HG03064 (cell line): ENCODE measurements at regions not wholly inside any gene's neighbourhood (a gene's known extent, or its start where the extent isn't known, plus 50 kb on each side); places are given as distances from the start of the nearest gene placed in this dataset.

Experiments
- ATAC-seq: cut with Tn5 transposase; IDR thresholded peaks from one replicate; pipeline ENCODE4 v1.9.1; 2021; ENCODE audit warnings: low read depth; ENCODE audit not compliant: unreplicated experiment

DNA sequence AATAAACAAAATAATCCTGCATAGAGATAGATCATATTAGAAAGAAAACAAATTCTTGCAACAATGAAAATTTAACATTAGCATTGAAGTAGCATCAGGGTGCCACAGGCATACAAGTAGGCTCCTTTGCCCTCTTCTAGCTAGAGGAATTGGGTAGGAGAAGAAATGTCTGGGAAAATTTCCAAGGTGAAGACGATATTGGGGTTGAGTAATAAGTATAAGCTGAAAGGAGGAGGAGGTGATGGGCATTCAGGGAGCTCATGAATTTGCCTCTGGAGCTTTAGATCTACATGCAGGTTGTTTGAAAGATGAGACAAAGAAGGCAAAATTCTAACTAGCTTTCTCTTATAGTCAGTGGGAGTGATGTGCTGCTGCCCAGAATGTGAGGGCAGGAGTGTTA is 504.9 kb downstream of the CCDC85A start:
- no peak for ATAC-seq

DNA sequence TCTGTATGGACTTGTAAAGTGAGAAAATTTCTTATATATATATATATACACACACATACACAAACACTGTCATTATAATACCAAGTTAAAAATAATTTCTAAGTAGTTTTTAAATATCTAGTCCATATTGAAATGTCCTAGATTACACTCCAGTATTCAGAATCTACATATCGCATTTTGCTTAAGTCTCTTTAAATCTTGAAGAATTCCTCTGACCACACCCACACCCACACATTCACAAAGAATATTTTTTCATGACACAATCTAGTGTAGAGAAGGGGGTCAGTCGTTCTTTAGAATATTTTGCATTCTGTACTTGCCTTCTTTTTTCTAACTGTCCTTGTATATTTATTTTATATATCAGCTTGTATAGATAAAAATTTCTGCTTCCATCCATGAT is 509.7 kb downstream of the CCDC85A start:
- ATAC-seq: no peak

DNA sequence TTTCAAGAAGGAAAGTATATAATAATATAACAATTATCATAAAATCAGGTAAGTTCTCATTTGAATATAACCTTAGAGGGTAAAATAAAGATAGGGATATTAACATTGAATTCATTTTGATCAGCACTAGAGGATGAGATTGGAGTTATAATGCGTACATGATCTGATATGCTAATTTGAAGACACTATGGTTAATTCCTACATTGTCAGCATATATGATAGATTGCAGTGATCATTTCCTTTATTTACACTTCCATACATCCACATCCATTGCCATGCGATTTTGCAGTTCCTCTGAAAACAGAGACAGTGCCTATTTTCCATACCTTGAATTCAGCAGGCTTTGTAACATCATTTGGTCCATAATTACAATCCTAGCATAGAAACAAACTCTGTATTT is 519.2 kb downstream of the CCDC85A start:
- ATAC-seq: no peak

DNA sequence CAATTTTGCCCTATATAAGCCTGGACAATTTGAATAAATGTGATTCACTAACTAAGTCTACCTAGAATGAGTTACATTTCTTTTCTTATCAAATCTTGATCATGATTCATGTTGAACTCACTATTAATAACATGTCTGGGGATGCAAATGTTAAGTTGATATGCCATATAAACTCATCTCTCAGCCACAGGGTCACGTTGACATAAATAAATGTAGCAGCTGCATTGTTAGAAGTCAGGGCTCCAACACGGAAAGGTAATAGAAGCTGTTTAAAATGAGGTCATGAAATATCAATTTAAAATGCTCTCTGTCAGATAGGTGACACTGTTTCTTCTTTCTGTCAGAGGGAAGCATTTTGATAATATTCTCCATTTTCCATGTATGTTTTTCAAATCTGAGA is 521.9 kb downstream of the CCDC85A start:
- ATAC-seq: no peak

DNA sequence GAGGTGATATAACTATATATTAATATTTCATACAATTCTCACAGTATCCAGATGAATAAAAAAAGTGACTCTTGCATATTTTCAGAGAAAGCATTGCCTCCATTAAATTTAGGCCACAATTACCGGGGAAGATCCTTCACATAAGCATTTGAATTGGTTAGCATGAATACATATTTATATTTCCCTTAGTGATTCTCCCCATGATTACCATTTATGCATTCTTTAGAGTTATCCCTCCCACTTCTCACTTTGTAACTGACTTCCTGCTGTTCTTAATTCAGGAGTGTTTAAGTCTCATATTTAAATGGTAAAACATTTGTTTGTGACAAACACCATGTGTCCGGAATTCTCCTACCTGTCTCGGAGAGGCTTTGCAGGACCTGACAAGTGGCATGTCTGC is 523.4 kb downstream of the CCDC85A start:
- ATAC-seq: no peak

DNA sequence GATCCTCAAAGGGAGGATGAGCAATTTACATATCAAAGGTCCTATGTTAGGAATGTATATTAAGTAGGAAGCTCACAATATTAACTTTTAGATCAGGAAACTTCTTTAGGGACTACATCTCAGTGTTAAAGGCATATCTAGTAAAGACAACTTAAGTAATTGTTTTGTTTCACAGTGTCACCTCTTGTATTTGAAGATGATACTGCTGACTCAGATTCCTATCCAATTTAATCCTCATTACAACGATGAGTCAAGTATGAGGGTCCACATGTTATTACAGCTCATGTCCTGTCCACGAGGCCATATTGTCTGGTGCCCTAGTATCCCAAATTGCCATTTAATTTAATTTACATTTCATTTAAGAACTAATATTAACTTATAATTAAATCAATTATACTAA is 523.9 kb downstream of the CCDC85A start:
- ATAC-seq: no peak

DNA sequence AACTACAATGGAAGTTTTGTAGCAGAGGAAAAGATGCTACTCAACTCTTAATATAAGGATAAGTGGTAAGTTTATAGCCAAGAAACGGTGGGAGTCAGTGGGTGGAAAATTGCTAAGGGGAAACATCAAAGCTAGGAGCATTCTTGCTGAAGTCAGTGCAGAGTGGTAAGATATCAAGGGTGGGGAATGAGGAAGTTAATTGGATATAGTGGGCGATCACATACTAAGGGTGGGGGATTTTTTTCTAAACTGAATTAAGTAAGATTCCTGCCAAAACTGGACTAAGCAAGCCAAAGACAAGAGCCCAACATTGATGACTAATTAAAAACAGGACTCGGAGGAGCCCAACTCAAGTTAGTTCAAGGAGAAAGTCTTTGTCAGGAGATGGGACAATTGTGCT is 525.4 kb downstream of the CCDC85A start:
- ATAC-seq: no peak

DNA sequence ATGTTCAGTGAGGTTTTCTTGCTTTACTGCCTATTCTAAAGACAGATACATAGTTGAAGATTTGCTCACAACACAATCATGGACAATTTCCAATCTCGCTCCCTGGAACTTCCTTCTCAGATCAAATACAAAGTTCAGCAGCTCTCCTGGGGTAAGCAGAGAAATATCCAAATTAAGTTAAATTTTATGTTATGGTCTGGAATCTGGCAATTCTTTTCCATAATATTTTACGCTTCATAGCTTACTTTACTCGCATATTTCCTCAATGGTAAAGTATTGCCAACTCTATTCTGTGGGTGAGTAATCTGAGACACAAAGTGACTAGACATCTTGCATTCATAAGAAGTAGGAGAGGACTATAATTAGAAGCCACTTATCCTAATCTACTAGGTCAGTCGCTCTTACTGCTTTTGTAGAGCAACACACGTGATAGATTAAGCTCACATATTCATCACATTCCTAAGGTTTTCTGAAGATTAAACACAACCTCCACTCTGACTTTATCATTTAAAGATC is 529.4 kb downstream of the CCDC85A start:
- no peak for ATAC-seq

DNA sequence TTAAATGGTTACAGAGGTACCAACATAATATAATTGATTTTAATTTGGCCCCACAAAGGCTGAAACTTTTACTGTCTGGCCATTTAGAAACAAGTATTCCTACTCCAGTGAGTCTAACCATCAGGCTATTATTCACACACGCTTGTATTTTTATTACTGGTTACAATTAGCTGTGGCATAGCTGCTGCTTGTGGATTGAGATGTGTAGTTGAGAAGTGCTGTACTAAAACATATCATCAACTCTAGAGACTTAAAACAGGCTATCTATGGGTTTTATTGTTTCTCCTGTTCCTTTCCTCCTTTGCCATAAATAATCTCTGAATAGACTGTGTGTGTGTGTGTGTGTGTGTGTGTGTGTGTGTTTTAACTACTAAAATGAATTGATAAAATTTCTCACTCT is 530.2 kb downstream of the CCDC85A start:
- ATAC-seq: no peak

DNA sequence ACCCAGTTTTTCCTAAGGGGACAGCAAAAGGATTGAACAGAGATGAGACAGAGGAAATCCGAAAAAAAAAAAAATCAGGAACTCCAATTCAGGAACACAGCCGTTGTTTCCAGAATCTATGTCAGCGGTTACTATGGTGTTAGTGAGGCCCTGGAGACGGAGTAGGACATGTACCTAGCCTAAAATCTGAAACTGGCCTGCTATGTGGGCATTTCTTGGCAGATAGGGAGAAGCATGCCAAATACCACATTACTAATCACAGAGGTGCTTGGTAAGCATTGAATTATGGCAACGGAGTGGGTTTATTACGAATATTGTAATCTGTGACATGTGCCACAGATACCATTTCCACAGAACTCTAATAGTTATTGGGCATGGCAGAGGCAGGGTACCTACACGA is 530.6 kb downstream of the CCDC85A start:
- ATAC-seq: no peak

DNA sequence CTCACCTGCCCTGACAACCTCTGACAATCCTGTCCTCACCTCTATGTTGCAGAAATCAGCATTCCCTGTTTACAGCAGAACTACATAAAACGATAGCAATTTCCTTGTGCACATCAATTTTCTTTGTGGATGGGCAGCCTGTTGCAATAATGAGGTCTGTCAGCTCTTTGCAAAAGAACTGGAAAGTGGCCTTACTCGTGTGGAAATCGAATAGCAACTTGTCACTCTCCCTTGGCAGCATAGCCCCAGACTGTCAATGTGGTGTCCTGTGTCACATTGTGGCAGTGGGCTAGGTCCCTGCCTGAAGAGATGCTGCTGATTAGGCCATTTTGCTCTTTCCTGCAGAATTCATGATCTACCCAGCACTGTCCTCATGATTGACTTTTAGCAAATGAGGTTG is 531.9 kb downstream of the CCDC85A start:
- no peak for ATAC-seq

DNA sequence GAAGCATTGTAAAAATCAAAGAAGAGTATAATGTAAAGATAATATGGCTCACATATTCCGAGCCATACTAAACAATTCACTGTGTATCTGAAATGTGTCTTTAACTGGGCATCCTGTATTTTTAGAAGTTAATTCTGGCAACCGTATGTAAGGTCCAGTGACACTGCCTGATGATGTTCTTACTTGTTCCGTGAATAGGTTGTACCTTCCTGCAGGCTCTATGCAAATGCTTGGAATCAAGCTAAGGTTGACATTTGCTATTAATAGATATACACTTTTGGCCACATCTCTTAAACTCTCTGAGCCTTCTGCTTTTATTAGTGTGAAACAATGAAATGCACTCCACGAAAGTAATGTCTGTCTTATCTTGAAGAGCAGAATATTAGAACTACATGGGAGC is 534.6 kb downstream of the CCDC85A start:
- ATAC-seq: no peak

DNA sequence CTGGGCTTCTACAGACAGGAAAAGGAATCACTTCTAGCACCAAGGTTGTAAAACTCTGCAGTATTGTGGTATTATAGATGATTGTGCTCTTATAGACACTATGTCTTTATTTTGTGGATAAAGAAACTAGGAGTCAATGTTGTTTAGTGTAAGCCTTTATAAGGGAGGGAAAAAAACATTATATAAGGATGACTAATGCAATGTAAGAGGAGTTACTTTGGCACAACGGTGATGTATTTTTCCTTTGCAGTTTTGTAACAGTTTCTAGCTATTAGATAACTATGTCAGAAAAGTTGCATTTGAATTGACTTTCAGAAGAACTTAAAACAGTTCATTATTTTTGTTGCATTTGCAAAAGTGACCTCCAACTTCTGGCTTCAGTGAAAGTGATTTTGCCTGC is 545.4 kb downstream of the CCDC85A start:
- ATAC-seq: no peak

DNA sequence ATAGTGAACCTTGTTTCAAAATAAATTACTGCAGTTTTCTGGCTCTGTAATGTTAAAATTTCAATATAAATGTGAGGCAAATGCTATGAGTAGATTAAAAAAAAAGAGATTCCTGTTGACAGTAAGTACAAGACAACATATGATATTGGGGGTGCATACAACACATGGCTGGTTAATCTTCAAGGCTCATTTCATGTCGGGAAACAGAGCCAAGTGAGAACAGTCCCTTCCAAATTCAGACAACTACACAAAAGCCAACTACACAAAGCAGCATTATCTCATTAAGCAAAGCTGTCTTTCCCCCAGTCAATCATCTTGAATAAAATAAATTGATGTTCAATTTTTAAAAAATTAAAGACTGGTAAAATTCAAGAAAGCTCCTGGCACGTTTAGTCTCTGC is 549.2 kb downstream of the CCDC85A start:
- ATAC-seq: no peak

DNA sequence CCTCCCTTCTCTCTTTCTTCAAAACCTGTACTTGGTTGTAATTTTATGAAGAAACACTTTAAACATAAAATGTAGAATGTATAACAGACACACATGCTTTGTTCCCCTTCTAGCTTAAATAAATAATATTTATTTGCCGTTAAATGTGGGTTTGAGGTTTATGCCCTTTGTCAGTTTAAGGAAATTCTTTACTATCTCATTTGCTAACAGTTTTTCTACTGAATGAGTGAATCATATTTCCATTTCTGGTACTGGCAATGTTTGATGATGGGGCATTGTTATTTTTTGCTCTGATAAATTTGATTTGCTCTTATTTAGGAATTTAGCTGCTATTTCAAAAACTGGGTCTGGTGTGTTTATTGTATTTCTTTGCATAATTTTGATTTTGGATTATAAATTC is 555.6 kb downstream of the CCDC85A start:
- ATAC-seq: no peak

DNA sequence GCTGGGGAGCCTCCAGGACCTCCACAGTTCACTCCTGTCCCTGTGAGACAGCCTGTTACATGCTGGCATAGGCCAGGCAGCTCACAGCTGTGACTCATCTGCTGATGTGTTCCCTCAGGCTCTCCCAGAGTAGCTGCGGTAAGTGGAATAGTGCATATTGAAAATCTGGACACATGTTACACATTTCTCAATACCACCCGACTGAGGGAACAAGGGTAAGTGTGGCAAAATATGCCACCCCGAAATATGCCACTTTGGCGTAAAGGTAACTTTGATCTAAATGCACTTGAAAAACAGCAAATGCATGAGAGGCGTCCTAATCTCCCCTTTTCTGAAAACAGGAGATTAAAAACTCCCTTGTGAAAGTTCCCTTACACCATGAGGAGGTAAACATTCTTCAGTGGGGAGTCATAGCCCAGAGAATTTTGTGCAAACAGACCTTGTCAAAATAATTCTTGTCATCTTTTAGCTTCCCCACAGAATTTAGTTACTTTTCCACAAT is 557.9 kb downstream of the CCDC85A start:
- no peak for ATAC-seq

DNA sequence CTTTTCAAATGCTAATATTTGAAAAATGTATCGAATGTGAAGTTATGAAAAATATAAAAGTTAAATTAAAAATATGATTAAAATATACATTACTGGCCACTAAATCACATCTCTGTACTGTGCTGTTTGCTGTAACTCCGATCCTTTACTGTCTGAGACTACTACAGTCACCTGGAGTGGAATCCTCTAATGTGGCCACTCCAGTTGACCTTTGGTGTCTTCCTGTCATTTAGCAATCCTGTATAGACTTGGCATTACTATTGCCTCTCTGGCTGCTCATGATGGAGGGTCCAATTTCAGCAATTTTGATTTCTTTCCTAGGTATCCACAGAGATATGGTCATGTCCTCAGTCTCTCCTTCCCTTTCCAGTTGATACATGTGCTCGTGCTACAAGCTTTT is 560.0 kb downstream of the CCDC85A start:
- ATAC-seq: no peak

DNA sequence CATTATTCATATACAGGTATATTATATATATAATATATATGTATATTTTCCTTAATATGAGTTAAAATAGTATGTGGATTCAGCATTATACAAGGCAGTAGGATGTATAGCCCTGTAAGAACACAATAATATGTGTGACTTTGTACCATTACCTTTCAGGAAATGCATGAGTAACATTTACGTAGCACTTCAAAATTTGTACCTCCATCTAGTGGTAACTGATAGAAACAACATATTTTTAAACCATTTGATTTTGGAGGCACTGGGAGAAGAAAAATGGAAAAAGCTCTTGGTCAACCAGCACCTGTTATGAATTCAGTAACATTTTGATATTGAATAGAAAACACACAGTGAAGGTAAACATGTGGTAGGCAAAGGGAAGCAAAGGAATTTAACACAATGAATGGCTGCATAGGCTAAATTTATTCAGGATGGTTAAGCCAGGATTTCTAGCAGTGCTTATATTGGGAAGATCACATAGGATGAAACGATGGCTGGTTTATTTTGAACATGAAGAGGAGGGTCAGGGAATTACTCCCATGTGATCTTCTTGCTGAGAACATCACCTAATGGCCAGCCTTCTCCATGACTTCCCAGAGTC is 565.5 kb downstream of the CCDC85A start:
- ATAC-seq: no peak

DNA sequence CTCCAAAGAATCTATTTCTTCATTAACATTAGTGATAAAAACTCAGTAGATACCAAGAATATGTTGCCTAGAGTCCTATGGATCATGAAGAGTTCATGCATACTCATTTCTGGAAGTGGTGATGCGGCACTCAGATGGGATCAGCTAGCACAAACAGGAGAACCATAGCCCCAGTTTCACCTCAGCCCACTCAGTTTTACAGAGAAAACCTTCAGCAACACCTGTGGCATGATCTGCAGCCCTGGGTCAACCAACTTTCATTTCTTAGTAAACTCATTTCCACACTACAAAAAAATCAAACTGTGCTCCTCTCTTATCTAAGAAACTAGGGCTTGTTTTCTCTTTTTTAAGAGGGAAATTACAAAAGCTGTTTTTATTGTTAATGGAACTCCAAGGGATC is 569.4 kb downstream of the CCDC85A start:
- ATAC-seq: no peak

DNA sequence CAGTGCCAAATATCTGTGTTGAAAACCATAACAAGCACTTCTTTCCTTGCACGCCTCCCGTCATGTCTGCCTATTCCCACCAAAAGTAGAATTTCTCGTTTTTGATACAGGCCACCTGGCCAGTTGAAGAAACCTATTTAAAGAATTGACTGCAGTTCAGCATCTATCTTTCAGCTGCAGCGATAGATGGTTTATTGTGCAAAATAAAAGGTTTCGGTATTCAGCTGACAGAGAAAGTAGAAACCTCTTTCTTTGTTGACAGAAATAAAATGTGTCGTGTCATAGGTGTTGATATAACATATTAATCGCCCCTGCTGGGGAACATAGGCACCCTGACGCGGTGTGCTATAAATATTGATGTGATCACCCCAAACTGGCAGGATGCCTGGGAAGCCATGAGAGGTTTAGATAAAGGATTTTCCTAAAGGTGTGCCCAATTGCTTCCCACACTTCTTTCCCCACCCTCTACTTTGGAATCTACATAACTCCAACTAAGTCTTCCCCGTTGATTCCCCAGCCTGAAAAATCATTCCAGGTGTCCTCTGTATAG is 570.4 kb downstream of the CCDC85A start:
- ATAC-seq: no peak

DNA sequence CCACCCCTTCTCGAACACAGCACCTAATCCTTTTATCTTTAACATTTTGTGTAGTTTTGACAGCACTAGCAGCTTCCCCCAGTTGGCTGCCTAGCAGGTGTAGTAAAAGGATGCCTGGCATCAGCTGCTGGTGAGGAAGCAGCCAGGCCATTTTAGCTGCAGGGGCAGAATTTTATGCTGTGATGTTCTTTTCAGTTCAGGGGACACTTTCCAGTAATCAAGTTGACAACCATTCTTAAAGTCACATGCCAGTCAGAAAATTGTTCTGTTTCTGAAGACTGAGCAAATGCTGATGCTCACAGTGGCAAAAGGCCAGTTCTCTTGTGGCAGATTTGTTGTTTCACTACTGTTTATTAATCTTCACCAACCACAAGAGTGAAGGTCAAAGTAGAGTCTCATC is 570.8 kb downstream of the CCDC85A start:
- no peak for ATAC-seq

DNA sequence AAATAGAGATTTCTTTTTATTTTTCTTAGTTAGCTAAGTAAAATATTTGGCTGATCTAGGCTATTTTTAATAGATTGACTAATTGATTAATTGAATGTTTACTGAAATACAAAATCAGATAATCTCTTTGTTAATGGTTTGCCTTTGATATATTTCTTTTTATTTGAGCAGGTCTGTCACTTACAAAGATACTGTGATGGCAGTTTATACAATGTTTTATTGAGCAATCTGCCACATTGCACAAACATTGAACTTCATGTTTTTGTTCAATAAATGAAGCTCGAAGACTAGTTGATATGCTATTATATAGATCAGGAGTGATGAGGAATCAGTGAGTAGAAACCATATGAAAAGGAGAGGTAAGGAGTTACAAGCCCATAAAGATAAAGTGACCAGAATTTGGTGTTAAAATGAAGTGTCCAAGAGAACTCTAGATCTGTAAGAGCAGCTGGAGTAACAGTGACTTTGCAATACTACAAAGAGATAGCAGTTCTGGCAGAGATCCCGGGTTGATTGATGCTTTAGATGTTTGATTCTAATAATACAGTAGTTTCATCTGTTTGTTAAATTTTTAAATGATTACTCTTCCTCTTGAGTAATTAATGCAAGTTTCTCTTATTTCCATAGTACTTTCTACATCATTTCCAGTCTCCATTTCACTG is 574.2 kb downstream of the CCDC85A start:
- no peak for ATAC-seq
